Heart left ventricle (tissue), 13 donors: ENCODE measurements at regions not wholly inside any gene's neighbourhood (a gene's known extent, or its start where the extent isn't known, plus 50 kb on each side); places are given as distances from the start of the nearest gene placed in this dataset.

Source experiments
- CTCF ChIP-seq, 12 donors: fragments of 200-600 bp; sonication (generic) in 4 of 12; IDR thresholded peaks; one replicate each; pipeline versions ENCODE4 v1.5.0 to v1.8.0; 2018 to 2022; ENCODE audit warnings: antibody characterized with exemption in 12 of 12, mild to moderate bottlenecking in 5 of 12
- POLR2A ChIP-seq, 2 donors: fragments of 450-650 bp; IDR thresholded peaks; one replicate each; pipeline ENCODE4 v1.6.1; 2017; ENCODE audit warnings: antibody characterized with exemption in 2 of 2, mild to moderate bottlenecking in 2 of 2, moderate library complexity in 2 of 2
- donor health status: ischemic (EF 13 %, LVEDD 7.1; RV severe dilation, severe dysfunction).
- donor health status: DM: no; HTN: yes; CAD: no.
- donor health status: DM: no; HTN: no; CAD: no.
- donor health status: ischemic (EF 25% LVEDD 6.9; RV normal size, moderate dysfunction).
- donor health status: ischemic (EF 25% LVEDD 5.7; RV mildly dilated, moderate dysfunction).
- donor health status: ischemic (EF 35%, LVEDD 5.7; RV mildly dilated, moderate dysfunction).
- donor health status: nonischemic (EF 11% LVEDD 7.7; RV severe dilation, severe dysfunction).
- donor health status: DM: yes; HTN: yes; CAD: no.
- donor health status: PGD.
- donor health status: ischemic (EF 29% LVEDD 5.4; RV normal size, mild dysfunction).
- donor health status: nonischemic (EF 23%, LVEDD 6.1; RV moderate dilation, normal function).

DNA sequence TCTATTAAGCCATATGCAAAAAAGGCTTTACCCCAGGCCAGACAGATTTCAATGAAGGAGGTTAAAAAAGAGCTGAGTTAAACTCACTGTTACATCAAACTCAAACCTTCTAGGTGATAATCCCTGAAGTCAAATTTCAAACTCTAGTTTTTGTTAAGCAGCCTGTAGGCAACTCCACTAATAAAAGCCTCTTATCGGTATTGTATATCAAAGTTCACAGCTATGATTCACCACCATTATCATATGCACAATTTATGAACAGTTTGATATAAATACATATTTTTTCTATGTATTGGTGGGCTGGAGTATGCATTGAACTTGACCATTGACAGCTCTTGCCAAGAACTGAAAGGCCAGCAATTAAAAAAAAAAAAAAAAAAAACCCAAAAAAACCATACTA lies 308.2 kb downstream of the BTBD3 start:
- no peak for TF ChIP-seq CTCF (IDR thresholded peaks at IDR 0.05)
- no peak for TF ChIP-seq POLR2A (IDR thresholded peaks at IDR 0.05)
